T-helper 17 cell (primary cell): ENCODE measurements at regions not wholly inside any gene's neighbourhood (a gene's known extent, or its start where the extent isn't known, plus 50 kb on each side); places are given as distances from the start of the nearest gene placed in this dataset.
"Not testable (repeated sequence)": the region's sequence is repeated elsewhere in the genome, so short reads cannot be mapped to it uniquely, and the experiment has no call there.

ENCODE experiments used
- ATAC-seq: fragments of 150-1000 bp; cut with Tn5 transposase; 2 replicates; pipeline ENCODE4 v1.10.0; 2021; ENCODE audit warnings: mild to moderate bottlenecking, moderate library complexity
- DNase-seq, 3 donors: peaks; one replicate each; pipeline versions ENCODE4 v3.0.0 to v3.0.0-alpha.2; 2020 to 2021
- H3K9me3 ChIP-seq: one replicate; pipeline ENCODE4 v1.7.0; 2013; ENCODE audit warnings: low read length, mild to moderate bottlenecking; ENCODE audit not compliant: control insufficient read depth, poor library complexity, severe bottlenecking
- H3K27ac Mint-ChIP-seq: one replicate; pipeline ENCODE4 v1.8.0; 2022; ENCODE audit warnings: mild to moderate bottlenecking, moderate library complexity, mixed read lengths
- H3K27me3 Mint-ChIP-seq: one replicate; pipeline ENCODE4 v1.8.0; 2022; ENCODE audit warnings: mixed read lengths
- H3K36me3 Mint-ChIP-seq: one replicate; pipeline ENCODE4 v1.8.0; 2022; ENCODE audit warnings: low read depth, mixed read lengths
- H3K4me1 Mint-ChIP-seq: one replicate; pipeline ENCODE4 v1.8.0; 2022; ENCODE audit warnings: mild to moderate bottlenecking, mixed read lengths
- H3K4me3 Mint-ChIP-seq: one replicate; pipeline ENCODE4 v1.8.0; 2022; ENCODE audit warnings: mild to moderate bottlenecking, moderate library complexity, mixed read lengths

- not testable (repeated sequence) for ATAC-seq, H3K4me3 Mint-ChIP-seq, H3K9me3 ChIP-seq, DNase-seq, H3K36me3 Mint-ChIP-seq, H3K27ac Mint-ChIP-seq, H3K4me1 Mint-ChIP-seq
- H3K27me3 Mint-ChIP-seq = peaks cover 26% of the 10 kb centered on the region
Observed at GRCh38 chr16:55988850-55989568, 113.8 kb upstream of the CES5A start.

- Mint-ChIP-seq H3K4me1 (no peaks in the 10 kb centered on the region), H3K27ac (no peak overlapping the region), H3K36me3 (no peaks in the 10 kb centered on the region), H3K27me3 (peaks cover 26% of the 10 kb centered on the region), H3K4me3 (no peak overlapping the region)
- H3K9me3 ChIP-seq = no peaks in the 10 kb centered on the region
- DNase-seq (no peak), ATAC-seq (no peak)
Observed at GRCh38 chr16:55988013-55988412, 112.8 kb upstream of the CES5A start.

- peaks cover 12% of the 10 kb centered on the region for H3K27me3 Mint-ChIP-seq
- no peaks in the 10 kb centered on the region for H3K36me3 Mint-ChIP-seq
- ATAC-seq (no peak), DNase-seq (no peak)
- H3K4me1 Mint-ChIP-seq = no peaks in the 10 kb centered on the region
- no peak overlapping the region for H3K4me3 Mint-ChIP-seq
- no peaks in the 10 kb centered on the region for H3K9me3 ChIP-seq
- no peak overlapping the region for H3K27ac Mint-ChIP-seq
Observed at GRCh38 chr16:55982597-55982996, 107.4 kb upstream of the CES5A start.

GRCh38 chr16:55981557-55981956 is 106.4 kb upstream of the CES5A start:
- Mint-ChIP-seq H3K27me3 (peaks cover 9% of the 10 kb centered on the region), H3K4me1 (no peaks in the 10 kb centered on the region), H3K36me3 (no peaks in the 10 kb centered on the region), H3K4me3 (no peak overlapping the region), H3K27ac (no peak overlapping the region)
- DNase-seq (no peak), ATAC-seq (no peak)
- no peaks in the 10 kb centered on the region for H3K9me3 ChIP-seq

GRCh38 chr16:55976815-55977214 is 101.6 kb upstream of the CES5A start:
- no peak overlapping the region for H3K4me3 Mint-ChIP-seq
- H3K9me3 ChIP-seq = no peaks in the 10 kb centered on the region
- no peaks in the 10 kb centered on the region for H3K27me3 Mint-ChIP-seq
- no peaks in the 10 kb centered on the region for H3K36me3 Mint-ChIP-seq
- H3K4me1 Mint-ChIP-seq = no peaks in the 10 kb centered on the region
- DNase-seq (no peak), ATAC-seq (no peak)
- no peak overlapping the region for H3K27ac Mint-ChIP-seq

GRCh38 chr16:55971447-55971846 is 96.3 kb upstream of the CES5A start:
- no peaks in the 10 kb centered on the region for H3K9me3 ChIP-seq
- Mint-ChIP-seq H3K27ac (no peak overlapping the region), H3K4me3 (no peak overlapping the region), H3K27me3 (peaks cover 10% of the 10 kb centered on the region), H3K4me1 (no peaks in the 10 kb centered on the region), H3K36me3 (no peaks in the 10 kb centered on the region)
- DNase-seq = no peak
- ATAC-seq = no peak

- no peaks in the 10 kb centered on the region for H3K9me3 ChIP-seq
- Mint-ChIP-seq H3K4me1 (no peaks in the 10 kb centered on the region), H3K27ac (no peak overlapping the region), H3K4me3 (no peak overlapping the region), H3K27me3 (peaks cover 26% of the 10 kb centered on the region), H3K36me3 (no peaks in the 10 kb centered on the region)
- ATAC-seq (no peak), DNase-seq (no peak)
Observed at GRCh38 chr16:55968221-55968620, 93.0 kb upstream of the CES5A start.

- no peak for DNase-seq
- H3K27me3 Mint-ChIP-seq = peaks cover 32% of the 10 kb centered on the region
- no peak overlapping the region for H3K4me3 Mint-ChIP-seq
- no peaks in the 10 kb centered on the region for H3K9me3 ChIP-seq
- no peaks in the 10 kb centered on the region for H3K4me1 Mint-ChIP-seq
- no peak for ATAC-seq
- H3K36me3 Mint-ChIP-seq = no peaks in the 10 kb centered on the region
- H3K27ac Mint-ChIP-seq = no peak overlapping the region
Observed at GRCh38 chr16:55964923-55965475, 89.8 kb upstream of the CES5A start.

GRCh38 chr16:55955845-55956244 is 80.7 kb upstream of the CES5A start:
- no peak overlapping the region for H3K4me3 Mint-ChIP-seq
- peaks cover 2% of the 10 kb centered on the region for H3K4me1 Mint-ChIP-seq
- H3K27ac Mint-ChIP-seq = no peak overlapping the region
- H3K9me3 ChIP-seq = no peaks in the 10 kb centered on the region
- no peaks in the 10 kb centered on the region for H3K36me3 Mint-ChIP-seq
- peaks cover 31% of the 10 kb centered on the region for H3K27me3 Mint-ChIP-seq
- ATAC-seq (no peak), DNase-seq (no peak)

GRCh38 chr16:55955424-55955823 is 80.3 kb upstream of the CES5A start:
- DNase-seq (no peak), ATAC-seq (no peak)
- Mint-ChIP-seq H3K4me3 (no peak overlapping the region), H3K27me3 (peaks cover 31% of the 10 kb centered on the region), H3K36me3 (no peaks in the 10 kb centered on the region), H3K27ac (no peak overlapping the region), H3K4me1 (peaks cover 2% of the 10 kb centered on the region)
- H3K9me3 ChIP-seq = no peaks in the 10 kb centered on the region

- no peak for DNase-seq
- H3K9me3 ChIP-seq = no peaks in the 10 kb centered on the region
- Mint-ChIP-seq H3K27me3 (peaks cover 31% of the 10 kb centered on the region), H3K36me3 (no peaks in the 10 kb centered on the region), H3K27ac (no peak overlapping the region), H3K4me1 (peaks cover 2% of the 10 kb centered on the region), H3K4me3 (no peak overlapping the region)
- no peak for ATAC-seq
Observed at GRCh38 chr16:55954906-55955305, 79.7 kb upstream of the CES5A start.

GRCh38 chr16:55949518-55949917 is 74.3 kb upstream of the CES5A start:
- peaks cover 4% of the 10 kb centered on the region for H3K4me1 Mint-ChIP-seq
- no peaks in the 10 kb centered on the region for H3K9me3 ChIP-seq
- no peak overlapping the region for H3K27ac Mint-ChIP-seq
- H3K4me3 Mint-ChIP-seq = no peak overlapping the region
- ATAC-seq (no peak), DNase-seq (no peak)
- H3K36me3 Mint-ChIP-seq = peaks cover 8% of the 10 kb centered on the region
- peaks cover 53% of the 10 kb centered on the region for H3K27me3 Mint-ChIP-seq

- H3K9me3 ChIP-seq = no peaks in the 10 kb centered on the region
- Mint-ChIP-seq H3K36me3 (peaks cover 8% of the 10 kb centered on the region), H3K4me1 (peaks cover 2% of the 10 kb centered on the region), H3K27ac (no peak overlapping the region), H3K4me3 (no peak overlapping the region), H3K27me3 (peaks cover 51% of the 10 kb centered on the region)
- ATAC-seq = no peak
- no peak for DNase-seq
Observed at GRCh38 chr16:55948230-55948629, 73.1 kb upstream of the CES5A start.

- H3K9me3 ChIP-seq = no peaks in the 10 kb centered on the region
- Mint-ChIP-seq H3K4me1 (peaks cover 2% of the 10 kb centered on the region), H3K36me3 (peaks cover 8% of the 10 kb centered on the region), H3K27me3 (peaks cover 55% of the 10 kb centered on the region), H3K27ac (no peak overlapping the region), H3K4me3 (no peak overlapping the region)
- no peak for DNase-seq
- ATAC-seq = no peak
Observed at GRCh38 chr16:55947366-55947765, 72.2 kb upstream of the CES5A start.
